DND-41 (cell line): ENCODE measurements at regions not wholly inside any gene's neighbourhood (a gene's known extent, or its start where the extent isn't known, plus 50 kb on each side); places are given as distances from the start of the nearest gene placed in this dataset.

Experiments used
- CTCF ChIP-seq: IDR thresholded peaks from 2 replicates; pipeline ENCODE4 v1.5.1; 2012; ENCODE audit warnings: borderline replicate concordance, low read length, moderate library complexity, mild to moderate bottlenecking; ENCODE audit not compliant: poor library complexity, severe bottlenecking; ENCODE audit errors: extremely low read depth
- EZH2 ChIP-seq: IDR thresholded peaks from 3 replicates; pipeline ENCODE4 v1.6.1; 2012; ENCODE audit warnings: borderline replicate concordance, low read depth, mild to moderate bottlenecking, moderate library complexity, low read length, inconsistent platforms; ENCODE audit not compliant: severe bottlenecking

- no peak for TF ChIP-seq EZH2
- TF ChIP-seq CTCF = no peak
Measured at GRCh38 chr22:22836635-22837034, 51.0 kb upstream of the IGLL5 start.
